SK-N-MC (cell line): ENCODE measurements at regions not wholly inside any gene's neighbourhood (a gene's known extent, or its start where the extent isn't known, plus 50 kb on each side); places are given as distances from the start of the nearest gene placed in this dataset.
"Not testable (repeated sequence)": the region's sequence is repeated elsewhere in the genome, so short reads cannot be mapped to it uniquely, and the experiment has no call there.

Experiments used
- DNase-seq: peaks from one replicate; pipeline ENCODE4 v3.0.0-alpha.2; 2011; ENCODE audit warnings: low read depth, low spot score
- H3K27ac ChIP-seq: fragments of 200-600 bp; sonication (generic); 2 replicates; pipeline ENCODE4 v1.5.1; 2016; ENCODE audit warnings: mixed run types
- H3K36me3 ChIP-seq: fragments of 200-600 bp; sonication (generic); 2 replicates; pipeline ENCODE4 v1.6.1; 2017; ENCODE audit warnings: antibody characterized with exemption, low read length, mixed read lengths; ENCODE audit not compliant: insufficient read depth
- H3K4me3 ChIP-seq: fragments of 200-600 bp; sonication (generic); 2 replicates; pipeline ENCODE4 v1.5.1; 2016
- H3K9ac ChIP-seq: fragments of 200-600 bp; sonication (generic); 2 replicates; pipeline ENCODE4 v1.8.0; 2017; ENCODE audit warnings: mixed run types, mixed read lengths; ENCODE audit not compliant: insufficient read length
- H3K9me3 ChIP-seq: fragments of 200-600 bp; sonication (generic); 2 replicates; pipeline ENCODE4 v1.6.1; 2017; ENCODE audit warnings: low read depth, mild to moderate bottlenecking, antibody characterized with exemption, low read length, moderate library complexity, mixed read lengths
- EZH2 ChIP-seq: fragments of 200-600 bp; sonication (generic); IDR thresholded peaks from one replicate; pipeline ENCODE4 v1.6.1; 2017; ENCODE audit warnings: antibody characterized with exemption
- FOXP2 ChIP-seq: optimal IDR thresholded peaks from 2 replicates; pipeline ENCODE3; 2011; ENCODE audit warnings: mild to moderate bottlenecking, moderate library complexity; ENCODE audit not compliant: insufficient read depth; ENCODE audit errors: extremely low read length, control extremely low read depth
- POLR2AphosphoS5 ChIP-seq: IDR thresholded peaks from 2 replicates; pipeline ENCODE4 v1.6.1; 2012; ENCODE audit warnings: mild to moderate bottlenecking, low read depth, low read length, borderline replicate concordance

GRCh38 chr7:112986256-112987031 is 100.2 kb downstream of the GPR85 start:
- no peak overlapping the region for H3K4me3 ChIP-seq
- TF ChIP-seq FOXP2 (no peak), EZH2 (no peak), POLR2AphosphoS5 (no peak)
- no peaks in the 10 kb centered on the region for H3K9me3 ChIP-seq
- no peak overlapping the region for H3K9ac ChIP-seq
- DNase-seq: no peak
- no peaks in the 10 kb centered on the region for H3K36me3 ChIP-seq
- H3K27ac ChIP-seq: no peak overlapping the region

GRCh38 chr7:112985377-112985987 is 101.1 kb downstream of the GPR85 start:
- no peak overlapping the region for H3K27ac ChIP-seq
- no peaks in the 10 kb centered on the region for H3K36me3 ChIP-seq
- no peak for DNase-seq
- TF ChIP-seq FOXP2: no peak
- no peak for TF ChIP-seq POLR2AphosphoS5
- TF ChIP-seq EZH2: no peak
- H3K4me3 ChIP-seq: no peak overlapping the region
- no peaks in the 10 kb centered on the region for H3K9me3 ChIP-seq
- H3K9ac ChIP-seq: no peak overlapping the region

- no peak for DNase-seq
- Histone ChIP-seq H3K4me3 (no peak overlapping the region), H3K9ac (no peak overlapping the region), H3K27ac (no peak overlapping the region), H3K36me3 (no peaks in the 10 kb centered on the region), H3K9me3 (no peaks in the 10 kb centered on the region)
- TF ChIP-seq FOXP2: no peak
- no peak for TF ChIP-seq POLR2AphosphoS5
- TF ChIP-seq EZH2: no peak
Observed at GRCh38 chr7:112982441-112983063, 104.1 kb downstream of the GPR85 start.

GRCh38 chr7:112981966-112982365 is 104.7 kb downstream of the GPR85 start:
- no peak for DNase-seq
- TF ChIP-seq FOXP2: no peak
- no peak for TF ChIP-seq EZH2
- TF ChIP-seq POLR2AphosphoS5: no peak
- Histone ChIP-seq H3K9me3 (no peaks in the 10 kb centered on the region), H3K27ac (no peak overlapping the region), H3K4me3 (no peak overlapping the region), H3K36me3 (no peaks in the 10 kb centered on the region), H3K9ac (no peak overlapping the region)

- H3K9me3 ChIP-seq, H3K4me3 ChIP-seq, DNase-seq, H3K27ac ChIP-seq, H3K36me3 ChIP-seq, H3K9ac ChIP-seq: not testable (repeated sequence)
Observed at GRCh38 chr7:112979055-112979454, 107.6 kb downstream of the GPR85 start.

GRCh38 chr7:112977244-112977955 is 109.2 kb downstream of the GPR85 start:
- not testable (repeated sequence) for H3K4me3 ChIP-seq, H3K9me3 ChIP-seq, H3K9ac ChIP-seq, DNase-seq, H3K27ac ChIP-seq, H3K36me3 ChIP-seq

- no peak for DNase-seq
- no peak for TF ChIP-seq EZH2
- no peak for TF ChIP-seq FOXP2
- no peak for TF ChIP-seq POLR2AphosphoS5
- Histone ChIP-seq H3K36me3 (no peaks in the 10 kb centered on the region), H3K9me3 (no peaks in the 10 kb centered on the region), H3K27ac (no peak overlapping the region), H3K4me3 (no peak overlapping the region), H3K9ac (no peak overlapping the region)
Observed at GRCh38 chr7:112970771-112971170, 115.9 kb downstream of the GPR85 start.

GRCh38 chr7:112969946-112970345 is 116.7 kb downstream of the GPR85 start:
- H3K27ac ChIP-seq: no peak overlapping the region
- H3K4me3 ChIP-seq: no peak overlapping the region
- no peaks in the 10 kb centered on the region for H3K36me3 ChIP-seq
- no peak overlapping the region for H3K9ac ChIP-seq
- no peaks in the 10 kb centered on the region for H3K9me3 ChIP-seq
- TF ChIP-seq FOXP2 (no peak), EZH2 (no peak), POLR2AphosphoS5 (no peak)
- DNase-seq: no peak

- Histone ChIP-seq H3K36me3 (no peaks in the 10 kb centered on the region), H3K9ac (no peak overlapping the region), H3K27ac (no peak overlapping the region), H3K4me3 (no peak overlapping the region), H3K9me3 (no peaks in the 10 kb centered on the region)
- DNase-seq: no peak
- TF ChIP-seq FOXP2: no peak
- no peak for TF ChIP-seq POLR2AphosphoS5
- TF ChIP-seq EZH2: no peak
Observed at GRCh38 chr7:112965506-112965905, 121.1 kb downstream of the GPR85 start.
